ENCODE measurements at regions not wholly inside any gene's neighbourhood (a gene's known extent, or its start where the extent isn't known, plus 50 kb on each side); places are given as distances from the start of the nearest gene placed in this dataset.

- TF ChIP-seq CTCF (IDR thresholded peaks at IDR 0.05; ENCODE audit: low read depth, low read length) (no peak), POLR2A (IDR thresholded peaks at IDR 0.05; ENCODE audit: extremely low read depth, insufficient read length) (no peak), MYC (IDR thresholded peaks at IDR 0.05; ENCODE audit: low read depth, low read length) (no peak)
Measured at GRCh38 chr4:133014473-133015135, 134.5 kb upstream of the PCDH10 start.
